GM03348 (cell line): ENCODE measurements at regions not wholly inside any gene's neighbourhood (a gene's known extent, or its start where the extent isn't known, plus 50 kb on each side); places are given as distances from the start of the nearest gene placed in this dataset.

Experiments
- DNase-seq: peaks from one replicate; pipeline ENCODE4 v3.0.0; 2012; ENCODE audit warnings: low spot score

GRCh38 chr3:106215047-106215446, 346.2 kb upstream of the CBLB start:
- DNase-seq: no peak

- no peak for DNase-seq
Observed at GRCh38 chr3:106217745-106218144, 348.9 kb upstream of the CBLB start.

GRCh38 chr3:106227068-106227467, 358.3 kb upstream of the CBLB start:
- DNase-seq: no peak

- DNase-seq: no peak
Observed at GRCh38 chr3:106228271-106228670, 359.5 kb upstream of the CBLB start.

GRCh38 chr3:106229495-106230278, 360.9 kb upstream of the CBLB start:
- DNase-seq: no peak

- no peak for DNase-seq
Observed at GRCh38 chr3:106231086-106231485, 362.3 kb upstream of the CBLB start.

- peak; percentile 7 for DNase-seq
Observed at GRCh38 chr3:106232956-106233355, 364.1 kb upstream of the CBLB start.

- DNase-seq: no peak
Observed at GRCh38 chr3:106239195-106239697, 370.4 kb upstream of the CBLB start.

GRCh38 chr3:106241593-106241992, 372.8 kb upstream of the CBLB start:
- no peak for DNase-seq

GRCh38 chr3:106242781-106243180, 374.0 kb upstream of the CBLB start:
- DNase-seq: no peak

GRCh38 chr3:106245400-106245799, 376.6 kb upstream of the CBLB start:
- no peak for DNase-seq

GRCh38 chr3:106247902-106248684, 379.3 kb upstream of the CBLB start:
- DNase-seq: peak; percentile 33

GRCh38 chr3:106249159-106249558, 380.3 kb upstream of the CBLB start:
- peak; percentile 4 for DNase-seq

GRCh38 chr3:106249981-106250380, 381.2 kb upstream of the CBLB start:
- DNase-seq: no peak

- no peak for DNase-seq
Observed at GRCh38 chr3:106251160-106251892, 382.5 kb upstream of the CBLB start.

- no peak for DNase-seq
Observed at GRCh38 chr3:106255870-106256248, 387.0 kb upstream of the CBLB start.

GRCh38 chr3:106256249-106256957, 387.6 kb upstream of the CBLB start:
- no peak for DNase-seq

GRCh38 chr3:106257172-106257571, 388.4 kb upstream of the CBLB start:
- no peak for DNase-seq

- DNase-seq: no peak
Observed at GRCh38 chr3:106261396-106261795, 392.6 kb upstream of the CBLB start.

GRCh38 chr3:106261915-106262683, 393.3 kb upstream of the CBLB start:
- DNase-seq: peak; percentile 17

- no peak for DNase-seq
Observed at GRCh38 chr3:106263011-106263410, 394.2 kb upstream of the CBLB start.
